ENCODE measurements at regions not wholly inside any gene's neighbourhood (a gene's known extent, or its start where the extent isn't known, plus 50 kb on each side); places are given as distances from the start of the nearest gene placed in this dataset.

DNA sequence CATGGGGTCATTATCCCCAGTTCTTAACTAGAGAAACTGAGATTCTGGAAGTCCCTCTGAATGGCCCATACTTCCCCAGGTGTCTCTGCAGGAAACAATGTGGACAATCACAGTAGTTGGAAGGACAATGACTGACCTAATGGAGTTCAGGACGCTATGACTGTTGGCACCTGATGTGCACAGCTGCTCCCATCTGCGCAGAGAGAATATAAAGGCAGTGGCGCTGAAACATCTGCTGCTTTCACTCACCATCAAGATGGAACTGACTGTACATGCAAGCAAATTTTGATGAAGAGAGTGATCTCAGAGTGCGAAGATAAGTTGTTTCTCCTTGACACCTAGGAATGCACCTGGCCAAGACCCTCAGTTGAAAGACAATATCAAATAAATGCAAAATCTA is 395.7 kb upstream of the ASIC2 start:
- no peaks in the 10 kb centered on the region for H3K36me3 Mint-ChIP-seq (ENCODE audit: low read depth, unreplicated experiment)
- H3K9me3 Mint-ChIP-seq (ENCODE audit: unreplicated experiment) = no peaks in the 10 kb centered on the region
- peaks cover 3% of the 10 kb centered on the region for H3K27me3 Mint-ChIP-seq (ENCODE audit: unreplicated experiment)
- no peak overlapping the region for H3K27ac Mint-ChIP-seq (ENCODE audit: unreplicated experiment)
- H3K4me3 Mint-ChIP-seq (ENCODE audit: unreplicated experiment) = no peak overlapping the region
- TF ChIP-seq, protein P1, sequence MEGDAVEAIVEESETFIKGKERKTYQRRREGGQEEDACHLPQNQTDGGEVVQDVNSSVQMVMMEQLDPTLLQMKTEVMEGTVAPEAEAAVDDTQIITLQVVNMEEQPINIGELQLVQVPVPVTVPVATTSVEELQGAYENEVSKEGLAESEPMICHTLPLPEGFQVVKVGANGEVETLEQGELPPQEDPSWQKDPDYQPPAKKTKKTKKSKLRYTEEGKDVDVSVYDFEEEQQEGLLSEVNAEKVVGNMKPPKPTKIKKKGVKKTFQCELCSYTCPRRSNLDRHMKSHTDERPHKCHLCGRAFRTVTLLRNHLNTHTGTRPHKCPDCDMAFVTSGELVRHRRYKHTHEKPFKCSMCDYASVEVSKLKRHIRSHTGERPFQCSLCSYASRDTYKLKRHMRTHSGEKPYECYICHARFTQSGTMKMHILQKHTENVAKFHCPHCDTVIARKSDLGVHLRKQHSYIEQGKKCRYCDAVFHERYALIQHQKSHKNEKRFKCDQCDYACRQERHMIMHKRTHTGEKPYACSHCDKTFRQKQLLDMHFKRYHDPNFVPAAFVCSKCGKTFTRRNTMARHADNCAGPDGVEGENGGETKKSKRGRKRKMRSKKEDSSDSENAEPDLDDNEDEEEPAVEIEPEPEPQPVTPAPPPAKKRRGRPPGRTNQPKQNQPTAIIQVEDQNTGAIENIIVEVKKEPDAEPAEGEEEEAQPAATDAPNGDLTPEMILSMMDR (IDR thresholded peaks at IDR 0.05; ENCODE audit: unreplicated experiment) = no peak
- DNase-seq (ENCODE audit: low spot score) = no peak
- no peaks in the 10 kb centered on the region for H3K4me1 Mint-ChIP-seq (ENCODE audit: unreplicated experiment)

DNA sequence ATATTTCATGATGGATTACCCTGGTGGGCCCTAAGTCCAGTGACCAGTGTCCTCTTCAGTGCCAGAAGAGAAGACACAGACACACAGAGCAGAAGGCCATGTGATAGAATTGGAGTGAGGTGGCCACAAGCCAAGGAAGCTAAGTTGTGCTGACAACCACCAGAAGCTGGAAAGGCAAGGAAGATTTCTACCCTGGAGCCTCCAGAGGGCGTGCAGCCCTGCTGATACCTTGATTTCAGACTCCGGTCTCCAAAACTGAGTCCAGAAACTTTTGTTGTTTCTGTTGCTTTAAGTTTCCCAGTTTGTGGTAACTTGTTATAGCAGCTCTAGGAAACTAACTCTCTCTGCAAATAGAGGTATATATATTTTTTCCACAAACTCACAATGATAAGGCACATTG is 396.6 kb upstream of the ASIC2 start:
- H3K9me3 Mint-ChIP-seq (ENCODE audit: unreplicated experiment) = no peaks in the 10 kb centered on the region
- H3K4me3 Mint-ChIP-seq (ENCODE audit: unreplicated experiment) = no peak overlapping the region
- H3K36me3 Mint-ChIP-seq (ENCODE audit: low read depth, unreplicated experiment) = no peaks in the 10 kb centered on the region
- no peaks in the 10 kb centered on the region for H3K4me1 Mint-ChIP-seq (ENCODE audit: unreplicated experiment)
- peaks cover 3% of the 10 kb centered on the region for H3K27me3 Mint-ChIP-seq (ENCODE audit: unreplicated experiment)
- DNase-seq (ENCODE audit: low spot score) = no peak
- H3K27ac Mint-ChIP-seq (ENCODE audit: unreplicated experiment) = no peak overlapping the region
- TF ChIP-seq, protein P1 (IDR thresholded peaks at IDR 0.05; ENCODE audit: unreplicated experiment) = no peak

DNA sequence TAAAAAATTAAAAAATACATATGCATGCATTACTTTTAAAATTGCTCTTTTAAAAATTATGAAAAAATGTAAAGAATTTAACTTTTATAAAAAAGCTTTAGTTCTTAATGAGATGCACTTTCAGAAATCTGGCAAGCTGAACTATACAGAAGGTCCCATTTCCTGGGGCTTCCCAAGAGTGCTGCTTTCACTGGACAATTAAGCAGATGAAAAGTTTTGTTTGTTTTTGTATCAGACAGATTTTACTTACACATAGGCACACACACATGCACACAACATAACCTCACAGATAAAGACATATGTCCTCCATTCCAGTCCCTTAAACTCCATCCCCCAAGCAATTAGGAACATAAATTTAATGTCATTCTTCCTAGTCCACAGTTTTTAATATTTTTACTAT is 402.3 kb upstream of the ASIC2 start:
- TF ChIP-seq, protein P1 (IDR thresholded peaks at IDR 0.05; ENCODE audit: unreplicated experiment) = no peak
- H3K36me3 Mint-ChIP-seq (ENCODE audit: low read depth, unreplicated experiment) = no peaks in the 10 kb centered on the region
- H3K4me1 Mint-ChIP-seq (ENCODE audit: unreplicated experiment) = no peaks in the 10 kb centered on the region
- H3K27me3 Mint-ChIP-seq (ENCODE audit: unreplicated experiment) = peaks cover 3% of the 10 kb centered on the region
- H3K9me3 Mint-ChIP-seq (ENCODE audit: unreplicated experiment) = no peaks in the 10 kb centered on the region
- no peak overlapping the region for H3K4me3 Mint-ChIP-seq (ENCODE audit: unreplicated experiment)
- no peak for DNase-seq (ENCODE audit: low spot score)
- H3K27ac Mint-ChIP-seq (ENCODE audit: unreplicated experiment) = no peak overlapping the region

DNA sequence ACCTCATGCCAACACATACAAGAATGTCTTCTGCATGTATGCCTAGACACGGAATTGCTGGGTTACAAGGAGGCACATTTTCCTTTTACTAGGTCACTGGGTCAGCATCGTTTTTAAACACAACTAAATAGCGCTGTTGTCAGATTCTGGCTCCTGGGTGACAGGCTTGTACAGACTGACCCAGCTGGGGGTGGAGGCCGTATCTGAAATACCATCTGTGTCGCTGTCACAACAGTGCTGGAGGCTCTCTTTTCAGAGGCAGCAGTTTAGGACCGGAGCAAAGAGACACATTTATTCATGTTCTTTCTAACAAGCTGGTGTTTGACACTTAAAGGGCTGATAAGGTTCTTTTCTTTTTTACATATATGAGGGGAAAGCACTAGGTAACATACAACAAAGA is 403.0 kb upstream of the ASIC2 start:
- no peaks in the 10 kb centered on the region for H3K4me1 Mint-ChIP-seq (ENCODE audit: unreplicated experiment)
- TF ChIP-seq, protein P1 (IDR thresholded peaks at IDR 0.05; ENCODE audit: unreplicated experiment) = no peak
- no peak overlapping the region for H3K27ac Mint-ChIP-seq (ENCODE audit: unreplicated experiment)
- no peak for DNase-seq (ENCODE audit: low spot score)
- H3K27me3 Mint-ChIP-seq (ENCODE audit: unreplicated experiment) = peaks cover 3% of the 10 kb centered on the region
- H3K4me3 Mint-ChIP-seq (ENCODE audit: unreplicated experiment) = no peak overlapping the region
- no peaks in the 10 kb centered on the region for H3K36me3 Mint-ChIP-seq (ENCODE audit: low read depth, unreplicated experiment)
- no peaks in the 10 kb centered on the region for H3K9me3 Mint-ChIP-seq (ENCODE audit: unreplicated experiment)

DNA sequence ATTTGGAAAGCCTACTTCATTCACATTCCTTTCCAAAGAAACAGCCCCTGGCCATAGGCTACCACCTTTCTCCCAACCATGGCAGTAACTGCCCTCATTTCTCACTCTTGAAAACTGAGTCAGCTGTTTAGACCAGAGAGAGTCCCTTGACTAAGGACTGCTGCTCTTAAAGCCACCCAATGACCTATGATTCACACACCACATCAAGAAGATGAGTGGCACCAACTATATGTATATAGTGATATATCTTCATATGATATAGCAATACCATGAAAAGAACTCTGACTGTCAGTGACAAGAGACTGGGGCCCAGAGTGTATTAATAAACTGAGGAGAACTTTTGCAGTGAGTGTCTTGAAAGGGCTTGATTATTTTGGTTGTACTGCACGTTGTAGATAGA is 404.5 kb upstream of the ASIC2 start:
- no peak overlapping the region for H3K4me3 Mint-ChIP-seq (ENCODE audit: unreplicated experiment)
- H3K9me3 Mint-ChIP-seq (ENCODE audit: unreplicated experiment) = no peaks in the 10 kb centered on the region
- no peaks in the 10 kb centered on the region for H3K36me3 Mint-ChIP-seq (ENCODE audit: low read depth, unreplicated experiment)
- DNase-seq (ENCODE audit: low spot score) = no peak
- H3K27me3 Mint-ChIP-seq (ENCODE audit: unreplicated experiment) = peaks cover 3% of the 10 kb centered on the region
- H3K27ac Mint-ChIP-seq (ENCODE audit: unreplicated experiment) = no peak overlapping the region
- no peaks in the 10 kb centered on the region for H3K4me1 Mint-ChIP-seq (ENCODE audit: unreplicated experiment)
- TF ChIP-seq, protein P1 (IDR thresholded peaks at IDR 0.05; ENCODE audit: unreplicated experiment) = no peak
